Stimulated activated CD4-positive, alpha-beta T cell treated with anti-CD3 and anti-CD28 coated beads, Interleukin-4, amount 100 ng/mL, for 24 hours (primary cell): ENCODE measurements at regions not wholly inside any gene's neighbourhood (a gene's known extent, or its start where the extent isn't known, plus 50 kb on each side); places are given as distances from the start of the nearest gene placed in this dataset.
"Not testable (repeated sequence)": the region's sequence is repeated elsewhere in the genome, so short reads cannot be mapped to it uniquely, and the experiment has no call there.

Experiments
- DNase-seq: peaks from one replicate; pipeline ENCODE4 v3.0.0-alpha.2; 2020

- no peak for DNase-seq
Measured at GRCh38 chr5:152711801-152712388, 306.8 kb upstream of the NMUR2 start.

GRCh38 chr5:152717393-152717792 is 312.3 kb upstream of the NMUR2 start:
- DNase-seq, result no peak

DNA sequence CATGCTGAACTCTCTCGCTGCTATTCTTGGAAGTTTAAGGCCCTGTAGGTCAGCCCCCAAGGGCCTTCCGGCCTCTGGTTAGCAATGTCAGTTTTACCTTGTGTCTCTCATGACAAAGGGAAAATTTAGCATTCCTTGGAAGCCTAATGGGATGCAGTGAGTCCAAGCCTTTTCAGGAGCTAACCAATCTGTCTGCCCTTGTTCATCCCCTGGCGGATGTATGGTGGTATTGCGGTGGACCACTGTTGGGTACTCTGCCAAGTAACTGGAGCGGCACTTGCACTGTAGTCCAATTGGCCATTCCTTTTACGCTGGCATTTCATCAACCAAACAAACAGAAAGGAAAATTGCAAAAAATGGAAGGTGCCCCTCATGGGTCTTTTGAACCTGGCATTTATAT is 318.4 kb upstream of the NMUR2 start:
- DNase-seq, result no peak

DNA sequence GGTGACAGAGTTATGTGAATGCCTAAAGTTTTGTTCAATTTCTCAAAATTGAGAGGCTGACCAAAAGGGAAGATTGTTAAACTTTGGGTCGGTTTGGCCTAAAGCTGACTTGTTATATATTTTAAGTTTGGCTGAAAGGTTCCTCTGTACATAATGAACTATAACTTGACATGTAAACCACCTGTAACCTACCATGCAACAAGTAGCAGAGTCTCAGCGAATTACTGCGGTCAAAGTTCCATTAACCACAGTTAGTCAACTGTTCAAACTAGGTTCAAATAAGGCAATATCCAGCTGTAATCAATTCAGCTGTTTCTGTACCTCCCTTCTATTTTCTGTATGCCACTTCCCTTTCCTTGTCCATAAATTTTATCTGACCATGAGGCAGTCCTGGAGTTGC is 325.1 kb upstream of the NMUR2 start:
- DNase-seq, result no peak

DNA sequence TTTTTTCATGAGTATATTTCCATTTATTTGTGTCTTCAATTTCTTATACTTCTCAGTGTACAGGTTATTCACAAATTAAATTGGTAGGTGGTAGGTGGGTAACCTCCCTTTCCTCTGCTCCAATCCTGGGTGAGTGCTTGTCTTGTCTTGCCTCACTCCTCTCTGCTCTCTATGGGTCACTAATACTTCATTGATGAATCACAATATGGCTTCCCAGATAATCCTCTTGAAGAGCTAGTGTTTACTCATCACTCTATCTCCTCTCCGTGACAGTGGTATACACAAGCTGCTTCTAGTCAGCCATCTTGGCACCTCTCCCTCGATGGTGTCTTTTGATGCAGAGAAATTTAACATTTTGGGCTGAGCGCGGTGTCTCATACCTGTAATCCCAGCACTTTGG is 331.8 kb upstream of the NMUR2 start:
- DNase-seq, result no peak

- no peak for DNase-seq
Measured at GRCh38 chr5:152739916-152740315, 334.8 kb upstream of the NMUR2 start.

GRCh38 chr5:152741126-152741525 is 336.0 kb upstream of the NMUR2 start:
- not testable (repeated sequence) for DNase-seq

DNA sequence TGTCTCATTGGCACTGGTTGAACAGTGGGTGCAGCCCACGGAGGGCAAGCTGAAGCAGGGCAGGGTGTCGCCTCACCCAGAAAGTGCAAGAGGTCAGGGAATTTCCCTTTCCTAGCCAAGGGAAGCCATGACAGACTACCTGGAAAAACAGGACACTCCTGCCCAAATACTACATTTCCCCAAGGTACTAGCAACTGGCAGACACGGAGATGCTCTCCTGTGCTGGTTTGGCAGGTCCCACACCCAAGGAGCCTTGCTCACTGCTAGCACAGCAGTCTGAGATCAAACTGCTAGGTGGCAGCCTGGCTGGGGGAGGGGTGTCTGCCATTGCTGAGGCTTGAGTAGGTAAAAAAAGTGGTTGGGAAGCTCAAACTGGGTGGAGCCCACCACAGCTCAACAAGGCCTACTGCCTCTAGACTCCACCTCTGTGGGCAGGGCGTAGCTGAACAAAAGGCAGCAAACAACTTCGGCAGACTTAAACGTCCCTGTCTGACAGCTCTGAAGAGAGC is 382.7 kb upstream of the NMUR2 start:
- DNase-seq, result not testable (repeated sequence)

GRCh38 chr5:152801886-152802285 is 396.8 kb upstream of the NMUR2 start:
- DNase-seq, result no peak

DNA sequence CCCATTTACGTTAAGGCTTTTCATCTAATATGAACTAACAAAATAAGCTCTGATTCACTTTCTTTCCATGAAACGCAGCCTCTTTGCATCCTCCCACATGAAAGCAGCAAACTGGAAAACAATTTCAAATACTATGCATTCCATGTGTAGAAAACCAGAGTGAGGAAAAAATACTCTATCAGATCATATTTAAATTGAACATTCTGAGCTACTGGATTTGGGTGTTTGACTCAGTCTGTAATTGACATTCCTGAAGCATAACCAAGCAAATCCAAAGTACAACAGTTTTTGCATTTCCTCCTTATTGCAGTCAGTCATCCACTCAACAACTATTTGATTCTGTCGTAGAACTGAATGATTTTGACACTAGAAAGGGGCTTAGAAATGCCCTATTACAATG is 399.1 kb upstream of the NMUR2 start:
- no peak for DNase-seq

DNA sequence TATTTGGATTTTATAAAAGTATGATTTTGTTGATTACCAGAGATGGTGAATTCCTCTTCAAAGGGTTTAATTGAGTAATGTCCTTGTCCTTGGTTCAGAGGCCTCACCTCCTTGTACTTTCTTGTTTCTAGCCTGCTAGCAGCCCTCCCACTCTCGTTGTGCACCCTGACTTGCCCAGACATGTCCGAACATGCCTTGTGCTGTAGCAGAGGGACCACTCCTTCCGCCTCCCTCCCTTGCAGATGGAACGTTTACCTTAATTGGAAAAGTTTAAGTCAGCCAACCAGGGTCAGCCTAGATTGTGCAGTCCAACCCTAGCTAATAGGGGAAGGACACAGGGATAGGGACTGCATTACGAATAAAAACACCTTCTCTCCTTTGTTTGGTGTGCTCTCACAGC is 406.9 kb upstream of the NMUR2 start:
- DNase-seq, result no peak

DNA sequence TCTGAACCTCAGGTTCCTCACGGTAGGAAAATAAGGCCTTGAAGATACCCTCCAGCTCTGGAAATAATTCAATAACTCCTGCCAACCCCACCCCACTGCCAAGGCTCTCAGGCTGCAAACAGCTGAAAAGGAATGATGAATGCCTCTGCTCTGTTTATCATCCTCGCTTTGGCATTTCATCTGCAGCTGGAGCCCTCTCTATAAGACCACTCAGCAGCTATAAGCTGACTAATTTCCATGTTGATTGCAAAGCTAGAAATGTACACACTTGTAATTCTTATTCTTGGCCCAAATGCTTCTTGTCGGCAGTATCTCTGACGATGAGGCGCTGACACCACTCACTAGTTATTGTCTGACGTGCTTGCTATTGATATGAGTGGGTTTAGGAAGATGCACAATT is 408.4 kb upstream of the NMUR2 start:
- no peak for DNase-seq

DNA sequence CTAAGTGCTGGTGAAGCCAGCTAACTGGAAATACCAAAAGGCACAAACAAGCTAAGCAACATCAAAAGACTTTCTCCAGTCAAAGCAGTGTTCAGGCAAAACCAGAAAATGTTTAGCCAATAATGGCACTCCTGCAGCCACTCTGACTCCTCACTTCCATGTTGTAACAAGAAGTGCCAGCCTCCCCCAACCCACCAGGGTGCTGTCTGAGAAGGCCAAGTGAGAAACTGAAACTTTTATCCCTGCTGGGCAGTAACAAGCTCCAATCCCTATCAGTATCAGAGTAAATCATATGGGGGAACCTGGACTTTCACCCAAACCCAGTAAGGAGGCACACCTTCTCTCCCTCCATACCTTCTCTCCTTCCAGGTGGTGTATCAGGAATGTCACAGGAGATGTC is 414.8 kb upstream of the NMUR2 start:
- DNase-seq, result no peak

DNA sequence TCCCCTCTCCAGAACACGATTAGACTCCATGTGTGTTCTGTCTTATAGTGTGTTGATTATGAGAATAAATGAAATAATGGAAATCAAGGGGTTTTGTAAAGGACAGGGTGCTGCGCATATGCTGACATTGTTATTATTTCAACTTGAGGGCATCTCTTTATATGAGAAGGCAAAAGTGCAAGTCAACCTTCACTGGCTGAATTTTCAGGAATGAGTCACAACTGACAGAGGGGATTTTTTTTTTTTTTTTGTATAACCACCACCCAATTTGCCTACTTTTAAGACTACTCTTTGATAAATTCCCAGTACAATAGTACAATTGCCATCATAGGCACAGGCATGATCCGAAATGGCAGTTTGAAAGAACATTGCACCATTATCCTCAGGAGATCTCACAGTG is 419.2 kb upstream of the NMUR2 start:
- DNase-seq, result no peak

DNA sequence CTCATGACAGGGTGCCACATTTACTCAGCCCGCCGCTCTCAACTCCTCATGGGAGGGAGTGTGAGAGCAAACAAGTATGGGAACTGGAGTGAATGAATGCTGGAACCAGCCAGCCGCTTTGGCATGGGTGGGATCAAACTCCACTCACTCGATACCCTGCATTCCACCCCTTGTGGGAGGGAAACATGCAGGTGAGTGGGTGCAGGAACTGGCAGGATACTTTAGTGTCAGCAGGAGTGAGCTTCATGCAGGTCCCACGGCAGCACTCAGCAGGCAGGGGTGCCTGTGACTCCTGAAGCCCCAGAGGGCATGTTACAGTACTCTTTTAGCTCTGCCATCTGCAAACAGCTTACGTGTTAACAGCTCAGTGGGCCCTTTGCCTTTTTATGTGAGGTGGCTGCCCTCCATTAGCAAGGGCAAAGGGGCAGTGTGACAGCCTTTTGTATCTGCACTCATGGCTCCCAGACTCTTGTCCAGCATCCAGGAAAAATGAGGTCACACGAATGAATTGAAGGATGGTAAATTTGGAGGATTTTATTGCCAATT is 433.2 kb upstream of the NMUR2 start:
- no peak for DNase-seq

DNA sequence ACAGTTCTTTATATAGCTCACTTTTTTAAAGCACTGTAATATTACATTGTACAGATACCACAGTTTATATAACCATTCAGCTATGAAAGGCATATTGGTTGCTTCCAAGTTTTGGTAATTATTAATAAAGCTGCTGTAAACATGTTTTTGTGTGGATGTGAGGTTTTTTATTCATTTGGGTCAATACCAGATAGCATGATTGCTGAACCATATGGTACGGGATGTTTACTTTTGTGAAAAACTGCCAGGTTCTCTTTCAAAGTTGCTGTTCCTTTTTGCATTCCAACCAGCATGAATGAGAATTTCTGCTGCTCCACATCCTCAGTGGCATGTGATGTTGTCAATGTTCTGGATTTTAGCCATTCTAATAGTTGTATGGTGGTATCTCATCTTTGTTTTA is 439.6 kb upstream of the NMUR2 start:
- DNase-seq, result no peak

DNA sequence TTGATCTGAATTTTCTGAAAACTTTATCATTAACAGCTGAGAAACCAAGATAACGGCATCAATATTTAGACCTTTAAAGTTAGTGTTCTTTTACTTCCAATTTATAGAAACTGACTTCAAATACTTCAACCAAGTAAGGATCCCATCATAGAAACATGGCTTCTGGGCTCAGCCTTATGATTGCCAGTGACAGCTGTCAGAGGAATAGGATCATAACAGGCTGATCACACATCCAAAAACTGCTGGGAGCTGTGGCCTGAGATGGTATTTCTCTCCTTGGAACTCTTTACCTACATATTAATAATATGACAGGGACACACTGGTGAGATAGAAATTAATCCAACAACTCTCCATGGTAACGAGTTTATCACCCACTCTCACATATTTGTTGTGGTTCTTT is 448.3 kb upstream of the NMUR2 start:
- DNase-seq, result no peak

- DNase-seq, result no peak
Measured at GRCh38 chr5:152855441-152855840, 450.4 kb upstream of the NMUR2 start.

DNA sequence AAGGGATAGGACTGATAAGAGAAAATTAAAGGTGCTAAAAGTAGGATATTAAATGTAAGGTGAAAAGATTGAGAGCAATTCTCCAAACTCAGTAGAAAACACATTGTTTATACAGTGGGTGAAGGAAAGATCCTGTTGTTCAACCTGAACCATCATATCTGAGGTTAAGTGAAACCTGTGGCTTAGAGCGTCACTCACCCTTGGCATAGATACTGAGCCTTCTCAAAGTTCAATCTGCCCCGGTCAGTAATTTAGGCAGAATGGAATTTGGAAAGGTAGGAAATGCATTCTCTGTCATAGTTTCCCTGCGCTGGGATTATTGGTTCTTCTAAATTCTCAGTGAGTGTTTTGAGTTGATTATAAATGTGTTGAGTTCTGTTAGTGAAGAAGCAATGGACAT is 456.2 kb upstream of the NMUR2 start:
- no peak for DNase-seq

DNA sequence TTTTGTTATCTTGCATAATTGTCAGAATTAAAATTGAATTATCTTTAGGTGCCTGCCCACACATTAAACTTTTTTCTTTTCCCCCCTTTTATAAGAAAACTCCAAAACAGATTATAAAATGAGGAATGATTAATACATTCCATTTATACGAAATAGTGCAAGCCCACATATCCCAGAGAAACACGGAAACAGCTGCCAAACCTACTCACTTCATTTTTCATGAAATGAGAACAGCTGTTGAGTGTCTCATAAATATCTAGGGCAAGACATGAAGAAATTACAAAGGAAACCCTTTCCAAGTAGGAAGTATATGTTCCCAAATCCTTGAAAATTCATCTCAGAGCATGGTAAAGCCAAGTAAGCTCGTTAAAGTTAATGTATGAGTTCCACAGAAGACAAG is 459.4 kb upstream of the NMUR2 start:
- DNase-seq, result no peak

DNA sequence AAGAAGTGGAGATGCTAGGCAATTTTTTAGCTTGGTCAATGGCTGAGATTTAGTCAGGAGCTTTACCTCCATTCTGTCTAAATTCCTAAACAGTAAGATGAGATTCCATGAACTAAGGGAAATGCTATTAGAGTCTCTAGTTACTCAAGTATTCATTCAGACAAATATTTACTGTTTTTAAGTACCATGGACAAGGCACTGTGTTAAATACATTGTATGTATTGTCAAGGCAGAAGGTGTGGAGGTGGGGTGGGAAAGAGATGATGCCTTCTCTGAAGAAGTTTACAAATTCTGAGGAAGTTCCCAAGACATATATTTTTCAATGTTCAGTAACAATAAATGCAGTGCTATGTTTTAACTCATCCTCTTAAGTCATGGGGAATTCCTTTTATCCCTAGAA is 459.9 kb upstream of the NMUR2 start:
- DNase-seq, result no peak

DNA sequence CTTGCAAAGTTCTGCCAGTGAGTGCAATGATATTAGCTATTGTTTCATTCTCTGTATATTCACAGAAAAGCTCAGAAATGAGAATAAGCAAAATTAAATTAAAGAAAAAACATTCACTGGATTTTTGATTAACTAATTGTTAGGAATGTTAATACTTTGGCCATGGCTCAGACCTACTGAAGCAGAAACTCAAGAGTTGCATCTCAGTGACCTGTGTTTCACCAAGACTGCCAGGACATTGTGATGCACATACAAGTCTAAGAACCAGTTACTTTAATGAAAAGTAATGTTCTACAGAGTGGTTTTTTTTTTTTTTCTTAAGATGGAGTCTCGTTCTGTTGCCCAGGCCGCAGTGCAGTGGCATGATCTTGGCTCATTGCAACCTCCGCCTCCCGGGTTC is 464.9 kb upstream of the NMUR2 start:
- DNase-seq, result no peak

GRCh38 chr5:152882621-152883020 is 477.5 kb upstream of the NMUR2 start:
- no peak for DNase-seq

DNA sequence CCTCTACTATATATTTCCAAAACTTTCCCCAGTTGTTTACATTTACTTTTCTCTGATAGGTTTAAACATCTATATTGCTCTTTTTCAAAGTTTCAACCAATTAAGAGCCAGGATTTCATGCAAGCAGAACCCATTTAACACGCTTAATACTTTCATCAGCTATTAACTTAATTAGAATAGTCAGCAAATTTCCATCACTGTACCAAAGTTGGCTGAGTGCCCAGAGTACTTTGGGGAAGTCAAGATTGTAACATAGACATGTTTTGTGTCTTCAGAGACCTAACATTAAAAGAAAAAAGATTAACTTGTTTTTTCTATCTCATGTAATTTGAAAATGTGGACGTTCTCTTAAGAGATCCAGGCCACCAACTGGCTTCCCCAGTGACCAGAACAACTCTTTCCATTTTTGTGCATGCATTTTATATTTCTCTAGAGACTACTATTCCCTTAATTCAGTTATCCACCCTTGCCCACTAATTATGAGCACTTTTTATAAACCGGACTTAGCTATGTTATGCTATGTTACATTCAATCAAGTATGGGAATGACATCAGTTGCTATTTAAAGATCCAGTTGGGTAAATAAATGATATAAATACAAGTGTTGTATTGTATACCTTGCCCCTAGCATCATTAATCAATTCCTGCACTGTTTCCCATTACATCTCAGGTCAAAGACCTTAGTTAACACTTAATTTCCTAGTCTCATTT is 478.1 kb upstream of the NMUR2 start:
- no peak for DNase-seq

DNA sequence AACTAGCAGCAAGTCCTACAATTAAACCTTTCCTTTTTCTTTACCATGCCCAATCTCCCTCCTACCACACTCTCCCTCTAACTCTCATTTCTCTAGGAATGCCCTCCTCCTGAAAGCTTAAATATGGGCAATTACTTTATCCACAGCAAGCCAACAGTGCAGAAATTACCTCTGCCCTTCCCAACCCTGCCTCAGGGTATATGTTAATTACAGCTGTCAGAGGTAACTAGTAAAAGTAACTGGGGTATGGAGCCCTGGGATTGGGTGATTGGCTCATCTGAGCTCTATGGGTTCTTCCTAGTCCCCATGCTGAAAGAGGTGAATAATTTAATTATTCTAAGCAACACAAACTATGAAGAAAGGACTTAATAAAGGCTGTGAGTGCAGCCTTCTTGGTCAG is 478.9 kb upstream of the NMUR2 start:
- DNase-seq, result no peak
